ENCODE measurements at regions not wholly inside any gene's neighbourhood (a gene's known extent, or its start where the extent isn't known, plus 50 kb on each side); places are given as distances from the start of the nearest gene placed in this dataset.

- DNase-seq (ENCODE audit: low read depth in 6 of 9, low spot score in 9 of 9) = no peak
- Histone ChIP-seq H3K27ac (ENCODE audit: low read depth in 1 of 2, low read length in 1 of 2) (no peak overlapping the region), H3K4me3 (ENCODE audit: low read length in 2 of 2) (no peak overlapping the region), H3K27me3 (ENCODE audit: control insufficient read depth in 2 of 2, insufficient read depth in 1 of 2, low read length in 1 of 2) (no peaks in the 10 kb centered on the region), H3K36me3 (ENCODE audit: control insufficient read depth in 2 of 2, insufficient read depth in 2 of 2, low read length in 1 of 2) (no peaks in the 10 kb centered on the region), H3K4me1 (ENCODE audit: control insufficient read depth in 2 of 2, insufficient read depth in 2 of 2, low read length in 2 of 2) (no peaks in the 10 kb centered on the region), H3K9me3 (ENCODE audit: control insufficient read depth in 2 of 2, insufficient read depth in 1 of 2, low read length in 1 of 2) (no peaks in the 10 kb centered on the region)
- 56% methylated on average over 7 of the region's 7 CpGs for WGBS
Observed at GRCh38 chr11:15569305-15570025, 454.7 kb downstream of the INSC start.

- WGBS = 94% methylated on average over 2 of the region's 2 CpGs
- DNase-seq (ENCODE audit: low read depth in 6 of 9, low spot score in 9 of 9) = no peak
- Histone ChIP-seq H3K4me3 (ENCODE audit: low read length in 2 of 2) (no peak overlapping the region), H3K4me1 (ENCODE audit: control insufficient read depth in 2 of 2, insufficient read depth in 2 of 2, low read length in 2 of 2) (no peaks in the 10 kb centered on the region), H3K27me3 (ENCODE audit: control insufficient read depth in 2 of 2, insufficient read depth in 1 of 2, low read length in 1 of 2) (no peaks in the 10 kb centered on the region), H3K9me3 (ENCODE audit: control insufficient read depth in 2 of 2, insufficient read depth in 1 of 2, low read length in 1 of 2) (no peaks in the 10 kb centered on the region), H3K36me3 (ENCODE audit: control insufficient read depth in 2 of 2, insufficient read depth in 2 of 2, low read length in 1 of 2) (no peaks in the 10 kb centered on the region), H3K27ac (ENCODE audit: low read depth in 1 of 2, low read length in 1 of 2) (no peak overlapping the region)
Observed at GRCh38 chr11:15575409-15575808, 460.7 kb downstream of the INSC start.

- no peaks in the 10 kb centered on the region for H3K9me3 ChIP-seq (ENCODE audit: control insufficient read depth in 2 of 2, insufficient read depth in 1 of 2, low read length in 1 of 2)
- H3K27ac ChIP-seq (ENCODE audit: low read depth in 1 of 2, low read length in 1 of 2) = no peak overlapping the region
- DNase-seq (ENCODE audit: low read depth in 6 of 9, low spot score in 9 of 9) = no peak
- no peaks in the 10 kb centered on the region for H3K4me1 ChIP-seq (ENCODE audit: control insufficient read depth in 2 of 2, insufficient read depth in 2 of 2, low read length in 2 of 2)
- no peaks in the 10 kb centered on the region for H3K27me3 ChIP-seq (ENCODE audit: control insufficient read depth in 2 of 2, insufficient read depth in 1 of 2, low read length in 1 of 2)
- WGBS = 96% methylated on average over 4 of the region's 4 CpGs
- H3K36me3 ChIP-seq (ENCODE audit: control insufficient read depth in 2 of 2, insufficient read depth in 2 of 2, low read length in 1 of 2) = no peaks in the 10 kb centered on the region
- no peak overlapping the region for H3K4me3 ChIP-seq (ENCODE audit: low read length in 2 of 2)
Observed at GRCh38 chr11:15576769-15577168, 462.0 kb downstream of the INSC start.

DNA sequence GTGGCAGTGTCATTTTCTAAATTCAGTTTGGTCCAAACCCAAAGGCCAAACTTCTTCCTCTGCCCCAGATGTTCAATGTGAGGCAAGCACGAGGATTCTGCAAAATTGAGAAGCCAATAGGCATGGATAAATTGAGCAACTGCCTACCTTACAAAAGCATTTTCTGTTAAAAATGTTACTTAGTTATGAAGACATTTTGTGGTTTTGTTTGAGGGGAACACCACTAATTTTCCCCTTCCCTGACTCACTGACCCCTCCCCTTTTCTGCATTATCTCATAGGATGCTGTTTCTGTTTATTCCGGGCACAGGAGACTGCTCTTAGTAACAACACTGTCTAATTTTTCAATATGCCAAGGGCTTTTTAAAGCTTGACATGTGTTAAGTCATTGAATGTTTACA is 462.8 kb downstream of the INSC start:
- Histone ChIP-seq H3K27me3 (ENCODE audit: control insufficient read depth in 2 of 2, insufficient read depth in 1 of 2, low read length in 1 of 2) (no peaks in the 10 kb centered on the region), H3K27ac (ENCODE audit: low read depth in 1 of 2, low read length in 1 of 2) (no peak overlapping the region)
- WGBS = 94% methylated on average over 2 of the region's 2 CpGs

GRCh38 chr11:15579287-15580001 is 464.7 kb downstream of the INSC start:
- Histone ChIP-seq H3K4me1 (ENCODE audit: control insufficient read depth in 2 of 2, insufficient read depth in 2 of 2, low read length in 2 of 2) (no peaks in the 10 kb centered on the region), H3K9me3 (ENCODE audit: control insufficient read depth in 2 of 2, insufficient read depth in 1 of 2, low read length in 1 of 2) (no peaks in the 10 kb centered on the region), H3K36me3 (ENCODE audit: control insufficient read depth in 2 of 2, insufficient read depth in 2 of 2, low read length in 1 of 2) (no peaks in the 10 kb centered on the region), H3K4me3 (ENCODE audit: low read length in 2 of 2) (no peak overlapping the region), H3K27me3 (ENCODE audit: control insufficient read depth in 2 of 2, insufficient read depth in 1 of 2, low read length in 1 of 2) (no peaks in the 10 kb centered on the region), H3K27ac (ENCODE audit: low read depth in 1 of 2, low read length in 1 of 2) (no peak overlapping the region)
- WGBS = 92% methylated on average over 12 of the region's 12 CpGs
- no peak for DNase-seq (ENCODE audit: low read depth in 6 of 9, low spot score in 9 of 9)

More for the DNA sequence above, 462.8 kb downstream of the INSC start:
- Histone ChIP-seq H3K9me3 (ENCODE audit: control insufficient read depth in 2 of 2, insufficient read depth in 1 of 2, low read length in 1 of 2) (no peaks in the 10 kb centered on the region), H3K4me1 (ENCODE audit: control insufficient read depth in 2 of 2, insufficient read depth in 2 of 2, low read length in 2 of 2) (no peaks in the 10 kb centered on the region), H3K36me3 (ENCODE audit: control insufficient read depth in 2 of 2, insufficient read depth in 2 of 2, low read length in 1 of 2) (no peaks in the 10 kb centered on the region), H3K4me3 (ENCODE audit: low read length in 2 of 2) (no peak overlapping the region)
- no peak for DNase-seq (ENCODE audit: low read depth in 6 of 9, low spot score in 9 of 9)

GRCh38 chr11:15580056-15580774 is 465.5 kb downstream of the INSC start:
- no peak for DNase-seq (ENCODE audit: low read depth in 6 of 9, low spot score in 9 of 9)
- no peaks in the 10 kb centered on the region for H3K4me1 ChIP-seq (ENCODE audit: control insufficient read depth in 2 of 2, insufficient read depth in 2 of 2, low read length in 2 of 2)
- WGBS = 100% methylated on average over 1 of the region's 1 CpG
- H3K9me3 ChIP-seq (ENCODE audit: control insufficient read depth in 2 of 2, insufficient read depth in 1 of 2, low read length in 1 of 2) = no peaks in the 10 kb centered on the region
- H3K4me3 ChIP-seq (ENCODE audit: low read length in 2 of 2) = no peak overlapping the region
- no peaks in the 10 kb centered on the region for H3K36me3 ChIP-seq (ENCODE audit: control insufficient read depth in 2 of 2, insufficient read depth in 2 of 2, low read length in 1 of 2)
- no peaks in the 10 kb centered on the region for H3K27me3 ChIP-seq (ENCODE audit: control insufficient read depth in 2 of 2, insufficient read depth in 1 of 2, low read length in 1 of 2)
- H3K27ac ChIP-seq (ENCODE audit: low read depth in 1 of 2, low read length in 1 of 2) = no peak overlapping the region

DNA sequence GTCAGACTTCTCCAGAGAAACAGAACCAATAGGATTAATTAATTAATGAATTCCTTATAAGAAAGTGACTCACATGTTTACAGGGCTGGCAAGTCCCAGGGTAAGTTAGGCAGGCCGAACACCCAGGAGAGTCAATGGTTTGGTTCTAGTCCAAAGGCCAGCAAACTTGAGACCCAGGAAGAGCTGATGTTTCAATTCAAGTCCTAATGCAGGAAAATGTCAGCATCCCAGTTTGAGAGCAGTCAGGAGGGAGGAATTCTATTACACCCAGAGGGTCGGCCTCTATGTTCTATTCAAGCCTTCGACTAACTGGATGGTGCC is 466.0 kb downstream of the INSC start:
- no peaks in the 10 kb centered on the region for H3K36me3 ChIP-seq (ENCODE audit: control insufficient read depth in 2 of 2, insufficient read depth in 2 of 2, low read length in 1 of 2)
- no peaks in the 10 kb centered on the region for H3K27me3 ChIP-seq (ENCODE audit: control insufficient read depth in 2 of 2, insufficient read depth in 1 of 2, low read length in 1 of 2)
- no peaks in the 10 kb centered on the region for H3K9me3 ChIP-seq (ENCODE audit: control insufficient read depth in 2 of 2, insufficient read depth in 1 of 2, low read length in 1 of 2)
- no peak for DNase-seq (ENCODE audit: low read depth in 6 of 9, low spot score in 9 of 9)
- no peaks in the 10 kb centered on the region for H3K4me1 ChIP-seq (ENCODE audit: control insufficient read depth in 2 of 2, insufficient read depth in 2 of 2, low read length in 2 of 2)
- no peak overlapping the region for H3K4me3 ChIP-seq (ENCODE audit: low read length in 2 of 2)
- H3K27ac ChIP-seq (ENCODE audit: low read depth in 1 of 2, low read length in 1 of 2) = no peak overlapping the region
- 91% methylated on average over 3 of the region's 3 CpGs for WGBS

- DNase-seq (ENCODE audit: low read depth in 6 of 9, low spot score in 9 of 9) = no peak
- H3K4me1 ChIP-seq (ENCODE audit: control insufficient read depth in 2 of 2, insufficient read depth in 2 of 2, low read length in 2 of 2) = no peaks in the 10 kb centered on the region
- H3K4me3 ChIP-seq (ENCODE audit: low read length in 2 of 2) = no peak overlapping the region
- H3K27me3 ChIP-seq (ENCODE audit: control insufficient read depth in 2 of 2, insufficient read depth in 1 of 2, low read length in 1 of 2) = no peaks in the 10 kb centered on the region
- H3K27ac ChIP-seq (ENCODE audit: low read depth in 1 of 2, low read length in 1 of 2) = no peak overlapping the region
- H3K36me3 ChIP-seq (ENCODE audit: control insufficient read depth in 2 of 2, insufficient read depth in 2 of 2, low read length in 1 of 2) = no peaks in the 10 kb centered on the region
- no peaks in the 10 kb centered on the region for H3K9me3 ChIP-seq (ENCODE audit: control insufficient read depth in 2 of 2, insufficient read depth in 1 of 2, low read length in 1 of 2)
- 93% methylated on average over 5 of the region's 5 CpGs for WGBS
Observed at GRCh38 chr11:15584158-15584557, 469.4 kb downstream of the INSC start.

GRCh38 chr11:15585602-15586331 is 471.0 kb downstream of the INSC start:
- 92% methylated on average over 4 of the region's 4 CpGs for WGBS
- no peak for DNase-seq (ENCODE audit: low read depth in 6 of 9, low spot score in 9 of 9)

More at GRCh38 chr11:15585602-15586331, 471.0 kb downstream of the INSC start:
- Histone ChIP-seq H3K9me3 (ENCODE audit: control insufficient read depth in 2 of 2, insufficient read depth in 1 of 2, low read length in 1 of 2) (no peaks in the 10 kb centered on the region), H3K4me3 (ENCODE audit: low read length in 2 of 2) (no peak overlapping the region), H3K4me1 (ENCODE audit: control insufficient read depth in 2 of 2, insufficient read depth in 2 of 2, low read length in 2 of 2) (no peaks in the 10 kb centered on the region), H3K27me3 (ENCODE audit: control insufficient read depth in 2 of 2, insufficient read depth in 1 of 2, low read length in 1 of 2) (no peaks in the 10 kb centered on the region), H3K27ac (ENCODE audit: low read depth in 1 of 2, low read length in 1 of 2) (no peak overlapping the region), H3K36me3 (ENCODE audit: control insufficient read depth in 2 of 2, insufficient read depth in 2 of 2, low read length in 1 of 2) (no peaks in the 10 kb centered on the region)
